ENCODE measurements at regions not wholly inside any gene's neighbourhood (a gene's known extent, or its start where the extent isn't known, plus 50 kb on each side); places are given as distances from the start of the nearest gene placed in this dataset.

DNA sequence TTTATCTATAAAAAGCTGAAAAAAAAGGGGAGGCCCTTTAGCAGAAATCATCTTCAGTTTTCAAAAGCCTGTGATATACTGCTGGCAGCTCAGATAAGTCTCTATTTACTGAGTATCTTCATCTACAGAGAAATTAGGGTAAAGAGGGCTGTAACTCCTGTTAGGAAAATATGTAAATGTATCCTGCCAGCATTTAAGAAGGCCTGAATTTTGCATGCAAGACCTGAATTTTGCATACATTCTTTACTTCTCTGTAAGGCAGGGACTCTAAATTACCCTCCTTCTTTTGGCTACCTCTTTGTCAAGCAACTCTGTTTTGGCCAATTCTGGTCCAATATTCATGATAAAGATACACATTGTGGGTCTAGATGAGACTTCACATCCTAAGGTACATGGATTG, 150.6 kb upstream of the SPACA1 start:
- Histone ChIP-seq H3K9me3 (no peaks in the 10 kb centered on the region), H3K27ac (no peak overlapping the region), H3K27me3 (ENCODE audit: low read depth) (no peaks in the 10 kb centered on the region), H3K36me3 (no peaks in the 10 kb centered on the region), H3K4me1 (no peaks in the 10 kb centered on the region), H3K4me3 (no peak overlapping the region)
- TF ChIP-seq, protein P1, sequence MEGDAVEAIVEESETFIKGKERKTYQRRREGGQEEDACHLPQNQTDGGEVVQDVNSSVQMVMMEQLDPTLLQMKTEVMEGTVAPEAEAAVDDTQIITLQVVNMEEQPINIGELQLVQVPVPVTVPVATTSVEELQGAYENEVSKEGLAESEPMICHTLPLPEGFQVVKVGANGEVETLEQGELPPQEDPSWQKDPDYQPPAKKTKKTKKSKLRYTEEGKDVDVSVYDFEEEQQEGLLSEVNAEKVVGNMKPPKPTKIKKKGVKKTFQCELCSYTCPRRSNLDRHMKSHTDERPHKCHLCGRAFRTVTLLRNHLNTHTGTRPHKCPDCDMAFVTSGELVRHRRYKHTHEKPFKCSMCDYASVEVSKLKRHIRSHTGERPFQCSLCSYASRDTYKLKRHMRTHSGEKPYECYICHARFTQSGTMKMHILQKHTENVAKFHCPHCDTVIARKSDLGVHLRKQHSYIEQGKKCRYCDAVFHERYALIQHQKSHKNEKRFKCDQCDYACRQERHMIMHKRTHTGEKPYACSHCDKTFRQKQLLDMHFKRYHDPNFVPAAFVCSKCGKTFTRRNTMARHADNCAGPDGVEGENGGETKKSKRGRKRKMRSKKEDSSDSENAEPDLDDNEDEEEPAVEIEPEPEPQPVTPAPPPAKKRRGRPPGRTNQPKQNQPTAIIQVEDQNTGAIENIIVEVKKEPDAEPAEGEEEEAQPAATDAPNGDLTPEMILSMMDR (IDR thresholded peaks at IDR 0.05) = no peak
- DNase-seq (no peak), ATAC-seq (no peak)
- intact Hi-C loops (cut with DNase I) = no loop called here

DNA sequence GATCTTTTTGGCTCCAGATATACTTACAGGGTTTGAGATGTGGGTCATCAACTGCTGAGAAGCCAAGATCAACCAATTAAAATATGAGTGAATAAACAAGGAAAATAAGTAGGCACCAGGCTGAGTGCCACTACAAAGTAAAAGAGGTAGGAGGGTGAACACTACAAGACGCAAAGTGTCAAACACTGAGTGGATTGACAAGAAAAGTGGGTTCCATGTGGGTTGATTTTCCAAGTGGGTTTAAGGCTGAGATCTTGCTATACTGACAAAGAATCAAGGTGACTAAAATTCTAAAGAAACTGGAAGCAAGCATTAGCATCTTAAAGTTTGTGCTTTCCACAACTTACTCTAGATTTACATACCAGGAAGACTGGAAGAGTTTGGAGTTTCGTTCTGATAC, 160.4 kb upstream of the SPACA1 start:
- intact Hi-C loops (cut with DNase I) = no loop called here
- no peak for ATAC-seq
- H3K27me3 ChIP-seq (ENCODE audit: low read depth) = no peaks in the 10 kb centered on the region

DNA sequence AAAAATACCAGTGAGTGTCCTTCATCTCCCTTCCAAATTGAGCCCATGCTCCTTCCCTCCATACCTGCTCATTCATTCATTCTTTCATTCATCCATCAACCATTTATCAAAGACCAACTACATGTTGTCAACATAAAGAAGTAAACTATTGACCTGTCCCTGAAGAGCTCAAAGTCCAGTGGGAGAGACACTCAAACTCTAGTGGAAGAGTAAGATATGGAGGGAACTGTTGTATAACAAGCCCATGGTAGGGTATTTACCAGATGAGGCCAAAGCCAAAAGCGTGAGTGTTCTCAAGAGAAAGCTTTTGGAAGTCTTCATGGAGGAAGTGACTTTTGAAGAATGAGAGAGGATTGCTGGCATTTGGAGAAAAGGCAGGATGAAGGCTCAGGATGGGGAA, 163.4 kb upstream of the SPACA1 start:
- ATAC-seq (no peak), DNase-seq (no peak)
- H3K27me3 ChIP-seq (ENCODE audit: low read depth) = no peaks in the 10 kb centered on the region
- no peaks in the 10 kb centered on the region for H3K36me3 ChIP-seq
- no peak overlapping the region for H3K27ac ChIP-seq
- no peak overlapping the region for H3K4me3 ChIP-seq
- intact Hi-C loops (cut with DNase I) = no loop called here
- TF ChIP-seq, protein P1 (IDR thresholded peaks at IDR 0.05) = no peak
- H3K9me3 ChIP-seq = no peaks in the 10 kb centered on the region
- H3K4me1 ChIP-seq = no peaks in the 10 kb centered on the region

More for the DNA sequence above, 160.4 kb upstream of the SPACA1 start:
- H3K4me3 ChIP-seq = no peak overlapping the region
- no peaks in the 10 kb centered on the region for H3K9me3 ChIP-seq
- TF ChIP-seq, protein P1 (IDR thresholded peaks at IDR 0.05) = no peak
- no peaks in the 10 kb centered on the region for H3K4me1 ChIP-seq
- H3K36me3 ChIP-seq = no peaks in the 10 kb centered on the region
- no peak for DNase-seq
- no peak overlapping the region for H3K27ac ChIP-seq

DNA sequence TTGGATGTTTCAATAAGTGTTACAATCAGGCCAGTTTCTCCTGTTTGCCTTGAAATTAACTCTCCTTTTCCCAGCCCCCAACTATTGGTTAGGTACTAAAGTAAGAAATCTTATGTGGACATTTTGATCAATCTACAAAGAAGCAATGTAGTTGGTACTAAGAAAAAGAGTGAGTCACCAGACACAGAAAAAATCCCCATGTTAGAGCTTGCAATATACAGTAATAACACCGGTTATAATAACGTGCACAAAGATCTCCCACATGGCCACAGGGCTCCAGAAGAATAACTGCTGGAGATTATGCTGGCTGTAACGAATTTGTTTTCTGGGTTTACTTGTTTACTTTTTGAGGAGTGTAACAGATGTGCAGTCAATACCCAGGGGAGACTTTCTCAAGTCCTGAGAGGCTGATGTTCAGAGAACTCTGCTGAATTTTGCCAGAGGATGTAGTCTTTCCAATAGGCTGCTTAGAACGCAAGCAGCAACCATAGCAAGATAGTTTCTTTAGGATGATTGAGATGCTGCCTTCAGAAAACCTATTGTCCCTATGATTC, 166.2 kb upstream of the SPACA1 start:
- H3K27ac ChIP-seq = no peak overlapping the region
- no peaks in the 10 kb centered on the region for H3K9me3 ChIP-seq
- intact Hi-C loops (cut with DNase I) = no loop called here
- ATAC-seq = no peak
- no peaks in the 10 kb centered on the region for H3K4me1 ChIP-seq
- no peaks in the 10 kb centered on the region for H3K36me3 ChIP-seq
- H3K27me3 ChIP-seq (ENCODE audit: low read depth) = no peaks in the 10 kb centered on the region
- DNase-seq = no peak
- no peak overlapping the region for H3K4me3 ChIP-seq
- TF ChIP-seq, protein P1 (IDR thresholded peaks at IDR 0.05) = no peak

DNA sequence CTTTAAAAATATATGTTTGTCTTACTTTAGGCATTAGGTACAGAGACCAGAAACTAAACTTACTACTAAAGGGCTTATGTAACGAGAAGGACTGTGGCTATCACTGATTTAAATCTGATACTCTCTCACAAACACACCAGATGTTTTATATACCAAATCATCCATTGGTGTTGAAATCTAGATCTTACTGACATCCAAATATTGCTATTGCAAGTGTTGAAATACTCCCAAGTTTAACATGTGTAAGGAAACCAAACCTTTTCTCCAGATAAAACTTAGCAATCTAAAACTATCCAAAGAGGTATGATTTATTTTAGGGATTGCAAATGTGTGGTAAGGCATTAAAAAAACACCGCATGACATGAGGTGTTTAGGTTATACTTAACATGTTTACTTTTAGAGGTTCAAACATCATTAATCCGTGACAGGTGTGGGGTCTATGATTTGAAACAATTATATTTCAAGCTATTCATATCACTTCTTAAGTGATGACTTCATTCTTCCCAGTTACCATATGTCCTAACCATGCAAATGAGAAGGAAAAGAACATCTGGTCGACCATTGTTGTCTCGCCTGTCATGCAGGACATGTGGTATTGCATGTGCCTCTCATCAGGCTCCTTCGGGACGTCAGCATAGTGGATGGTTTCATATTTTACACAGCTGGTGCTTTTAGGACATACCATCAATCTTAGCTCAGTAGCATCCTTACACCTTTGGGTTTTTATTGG, 168.3 kb upstream of the SPACA1 start:
- Histone ChIP-seq H3K27ac (no peak overlapping the region), H3K4me3 (no peak overlapping the region), H3K27me3 (ENCODE audit: low read depth) (no peaks in the 10 kb centered on the region), H3K9me3 (no peaks in the 10 kb centered on the region), H3K36me3 (no peaks in the 10 kb centered on the region), H3K4me1 (no peaks in the 10 kb centered on the region)
- ATAC-seq (no peak), DNase-seq (no peak)
- intact Hi-C loops (cut with DNase I) = no loop called here
- TF ChIP-seq, protein P1 (IDR thresholded peaks at IDR 0.05) = no peak

All from lower lobe of right lung (tissue), 2 donors.